SK-N-SH (cell line): ENCODE measurements at regions not wholly inside any gene's neighbourhood (a gene's known extent, or its start where the extent isn't known, plus 50 kb on each side); places are given as distances from the start of the nearest gene placed in this dataset.

Source experiments
- POLR2AphosphoS5 ChIP-seq: IDR thresholded peaks from 2 replicates; pipeline ENCODE4 v1.6.1; 2012; ENCODE audit warnings: low read depth, low read length
- TCF12 ChIP-seq: IDR thresholded peaks from 2 replicates; pipeline ENCODE4 v1.4.0; 2012
- YY1 ChIP-seq: IDR thresholded peaks from 2 replicates; pipeline ENCODE4 v1.4.0; 2012; ENCODE audit warnings: low read depth, mild to moderate bottlenecking
- TF ChIP-seq, protein P1 (sequence below): fragments of 200-600 bp; sonication (generic); IDR thresholded peaks from 2 replicates; pipeline ENCODE4 v1.6.1; 2017; ENCODE audit warnings: antibody characterized with exemption, mild to moderate bottlenecking, moderate library complexity

DNA sequence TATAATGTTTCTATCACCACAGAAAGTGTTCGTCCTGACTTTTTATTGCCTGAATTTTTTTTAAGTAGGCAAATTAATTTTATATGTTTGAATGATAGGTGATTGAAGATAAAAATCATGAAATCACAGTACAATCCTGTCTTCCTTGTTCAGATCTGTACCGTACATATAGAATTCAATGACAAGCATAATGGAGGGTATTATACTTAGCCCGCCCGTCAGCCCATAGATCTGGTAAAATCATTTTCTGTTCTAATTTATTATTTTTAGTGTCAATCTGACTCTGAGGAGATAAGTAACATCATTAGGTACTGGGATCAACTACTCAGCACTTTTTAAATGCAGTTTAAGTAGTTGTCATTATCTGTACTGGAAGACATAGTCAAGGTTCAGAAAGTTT, 269.9 kb downstream of the NR2F2 start:
- TF ChIP-seq POLR2AphosphoS5, result no peak
- TF ChIP-seq YY1, result no peak
- TF ChIP-seq, protein P1, sequence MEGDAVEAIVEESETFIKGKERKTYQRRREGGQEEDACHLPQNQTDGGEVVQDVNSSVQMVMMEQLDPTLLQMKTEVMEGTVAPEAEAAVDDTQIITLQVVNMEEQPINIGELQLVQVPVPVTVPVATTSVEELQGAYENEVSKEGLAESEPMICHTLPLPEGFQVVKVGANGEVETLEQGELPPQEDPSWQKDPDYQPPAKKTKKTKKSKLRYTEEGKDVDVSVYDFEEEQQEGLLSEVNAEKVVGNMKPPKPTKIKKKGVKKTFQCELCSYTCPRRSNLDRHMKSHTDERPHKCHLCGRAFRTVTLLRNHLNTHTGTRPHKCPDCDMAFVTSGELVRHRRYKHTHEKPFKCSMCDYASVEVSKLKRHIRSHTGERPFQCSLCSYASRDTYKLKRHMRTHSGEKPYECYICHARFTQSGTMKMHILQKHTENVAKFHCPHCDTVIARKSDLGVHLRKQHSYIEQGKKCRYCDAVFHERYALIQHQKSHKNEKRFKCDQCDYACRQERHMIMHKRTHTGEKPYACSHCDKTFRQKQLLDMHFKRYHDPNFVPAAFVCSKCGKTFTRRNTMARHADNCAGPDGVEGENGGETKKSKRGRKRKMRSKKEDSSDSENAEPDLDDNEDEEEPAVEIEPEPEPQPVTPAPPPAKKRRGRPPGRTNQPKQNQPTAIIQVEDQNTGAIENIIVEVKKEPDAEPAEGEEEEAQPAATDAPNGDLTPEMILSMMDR, result no peak
- TF ChIP-seq TCF12, result no peak
